Mammary epithelial cell (primary cell): ENCODE measurements at regions not wholly inside any gene's neighbourhood (a gene's known extent, or its start where the extent isn't known, plus 50 kb on each side); places are given as distances from the start of the nearest gene placed in this dataset.

Experiments
- CTCF ChIP-seq, 2 donors: IDR thresholded peaks in 1 of 2; conservative IDR thresholded peaks in 1 of 2; 2 replicates each; pipeline ENCODE4 v1.5.1; 2011 to 2012; ENCODE audit warnings: inconsistent platforms in 2 of 2, low read length in 2 of 2, mild to moderate bottlenecking in 2 of 2, control low read depth in 1 of 2, low read depth in 1 of 2; ENCODE audit not compliant: insufficient read depth in 1 of 2; ENCODE audit errors: extremely low read depth in 1 of 2
- EZH2 ChIP-seq: IDR thresholded peaks from 2 replicates; pipeline ENCODE4 v1.6.1; 2012; ENCODE audit warnings: low read length, inconsistent platforms, borderline replicate concordance

GRCh38 chr2:194455358-194455757 is 1201.7 kb upstream of the SLC39A10 start:
- TF ChIP-seq CTCF (conservative IDR thresholded peaks at IDR 0.05 in 1 of 2, IDR thresholded peaks at IDR 0.05 in 1 of 2; ENCODE audit: extremely low read depth in 1 of 2, insufficient read depth in 1 of 2, low read depth in 1 of 2, low read length in 2 of 2) (no peak), EZH2 (no peak)
